ENCODE measurements at regions not wholly inside any gene's neighbourhood (a gene's known extent, or its start where the extent isn't known, plus 50 kb on each side); places are given as distances from the start of the nearest gene placed in this dataset.
"Not testable (repeated sequence)": the region's sequence is repeated elsewhere in the genome, so short reads cannot be mapped to it uniquely, and the experiment has no call there.

DNA sequence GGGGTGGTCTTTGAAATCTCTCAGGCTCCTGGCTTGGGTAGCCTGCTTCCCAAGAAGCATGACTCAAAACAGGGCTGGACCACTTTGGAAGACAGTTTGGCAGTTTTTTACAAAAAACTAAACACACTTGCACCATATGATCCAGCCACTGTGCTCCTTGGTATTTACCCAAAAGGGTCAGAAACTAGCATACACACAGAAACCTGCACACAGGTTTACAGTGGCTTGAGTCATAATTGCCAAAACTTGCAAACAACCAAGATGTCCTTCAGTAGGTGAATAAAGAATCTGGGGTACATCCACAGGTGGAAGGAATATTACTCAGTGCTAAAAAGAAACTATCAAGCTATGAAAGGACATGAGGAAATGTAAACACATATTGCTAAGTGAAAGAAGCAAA is 323.2 kb upstream of the CDH5 start:
- FAIRE-seq: no peak

DNA sequence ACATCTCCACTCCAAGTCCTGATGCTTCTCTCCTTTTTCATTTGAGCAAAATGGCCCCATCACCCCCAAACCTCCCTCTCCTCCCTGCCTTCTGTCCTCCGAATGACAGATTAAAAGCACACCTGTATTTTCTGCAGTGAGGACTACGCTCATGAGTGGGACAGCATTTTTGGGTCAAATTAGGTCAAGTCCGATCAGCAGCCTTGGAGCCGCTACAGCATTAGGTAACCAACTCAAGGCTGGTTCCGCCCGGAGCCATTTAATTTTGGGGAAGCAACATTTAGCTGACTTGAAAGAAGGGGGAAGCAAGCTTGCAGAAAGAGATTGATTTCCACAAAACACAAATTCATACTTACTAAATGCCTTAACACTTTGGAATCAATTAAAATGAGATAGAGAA is 324.1 kb upstream of the CDH5 start:
- FAIRE-seq: no peak

GRCh38 chr16:66041907-66042306 is 324.6 kb upstream of the CDH5 start:
- no peak for FAIRE-seq

- no peak for FAIRE-seq
Observed at GRCh38 chr16:66039793-66040192, 326.7 kb upstream of the CDH5 start.

DNA sequence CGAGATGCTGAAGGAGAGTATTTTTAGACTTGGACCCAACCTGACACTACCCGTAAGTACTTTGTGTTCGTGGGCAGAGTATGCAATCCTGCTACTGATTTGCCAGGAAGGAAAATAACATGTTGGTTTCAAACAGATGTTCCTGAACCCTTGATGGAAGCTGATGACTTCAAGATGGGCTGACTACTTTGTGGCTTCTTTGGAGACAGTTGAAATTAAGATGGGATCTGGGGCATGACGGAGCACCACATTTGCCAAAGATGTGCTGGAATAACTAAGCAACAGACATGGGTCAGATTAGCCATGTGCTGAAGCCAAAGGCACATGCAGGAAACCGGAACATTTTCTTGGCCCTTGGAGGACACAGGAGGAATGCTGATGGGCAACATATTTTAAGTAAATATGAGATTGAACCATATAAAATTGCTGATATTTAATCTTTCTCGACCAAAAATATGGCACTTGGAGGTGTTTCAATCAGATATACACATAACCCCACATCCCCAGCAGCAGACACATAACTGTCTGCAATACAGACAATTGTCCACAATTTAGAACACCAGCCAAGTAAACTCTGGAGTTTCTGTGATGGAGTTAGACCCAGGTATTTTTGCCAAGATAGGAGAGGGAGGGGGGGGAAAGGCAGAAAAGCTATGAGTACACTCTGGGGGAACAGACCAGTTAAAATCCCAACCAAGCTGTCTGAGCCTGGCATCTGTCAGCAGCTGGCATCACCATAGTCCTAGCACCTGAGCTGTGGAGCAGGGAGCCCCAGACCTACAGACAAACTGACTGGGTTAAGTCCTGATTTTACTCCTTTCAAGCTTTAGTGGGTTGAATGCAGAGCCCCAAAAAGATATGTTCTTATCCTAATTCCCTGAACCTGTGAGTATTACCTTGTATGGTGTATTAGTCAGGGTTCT is 329.4 kb upstream of the CDH5 start:
- no peak for FAIRE-seq

DNA sequence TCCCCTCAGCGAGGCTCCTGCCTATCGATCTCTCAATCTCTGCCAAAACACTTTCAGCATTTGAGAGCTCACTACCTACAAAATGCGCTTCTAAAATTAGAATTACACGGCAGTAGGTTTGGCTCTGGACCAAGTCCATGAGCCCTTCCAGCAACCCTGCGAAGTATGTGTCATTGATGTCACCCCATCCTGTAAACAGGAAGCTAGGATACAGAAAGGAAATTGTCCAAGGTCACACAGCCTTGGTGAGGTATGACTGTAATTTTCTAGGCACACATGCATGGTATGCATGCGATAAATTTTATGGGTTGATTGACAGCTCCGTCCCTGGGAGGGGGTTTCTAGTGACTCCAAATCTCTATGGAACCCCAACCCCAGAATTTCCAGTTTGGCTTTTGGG is 330.3 kb upstream of the CDH5 start:
- FAIRE-seq: no peak

GRCh38 chr16:66035096-66035495 is 331.4 kb upstream of the CDH5 start:
- FAIRE-seq: no peak

DNA sequence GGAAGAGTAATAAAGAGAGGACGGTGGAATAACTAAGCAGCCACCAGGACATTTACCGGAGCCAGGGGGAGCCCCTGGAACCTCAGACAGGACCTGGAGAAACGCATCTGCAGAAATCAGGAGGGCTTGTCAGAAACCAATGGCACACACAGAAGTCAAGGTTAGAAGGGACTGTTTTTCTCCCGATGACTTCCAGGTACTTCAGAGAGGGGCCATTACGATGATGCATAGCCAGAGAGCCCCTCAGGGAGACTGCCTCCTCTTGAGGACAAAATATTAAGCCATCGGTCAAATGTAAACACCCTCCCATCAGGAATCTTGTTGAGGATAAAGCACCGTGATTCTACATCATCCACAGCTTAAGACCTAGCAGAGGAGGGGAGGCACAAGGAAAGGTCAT is 333.6 kb upstream of the CDH5 start:
- no peak for FAIRE-seq

DNA sequence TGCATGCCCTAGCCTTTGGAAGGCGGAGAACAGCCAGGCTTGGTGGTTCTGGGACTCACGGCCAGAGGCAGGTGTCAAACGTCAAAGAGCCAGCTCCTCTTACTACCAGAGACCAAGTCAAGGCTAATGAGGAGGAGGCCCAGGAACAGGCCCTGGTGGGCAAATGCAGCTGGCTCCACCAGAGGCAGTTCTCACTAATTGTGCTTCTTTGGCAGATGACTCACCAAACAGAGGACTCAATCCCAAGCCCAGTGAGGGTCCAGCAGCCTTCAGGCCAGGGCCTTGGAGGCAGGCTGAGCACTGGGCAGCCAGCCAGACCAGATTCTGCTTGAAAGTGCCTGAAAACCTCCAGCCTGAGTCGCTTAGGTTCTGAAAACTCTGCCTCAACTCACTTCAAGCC is 336.5 kb upstream of the CDH5 start:
- FAIRE-seq: no peak

DNA sequence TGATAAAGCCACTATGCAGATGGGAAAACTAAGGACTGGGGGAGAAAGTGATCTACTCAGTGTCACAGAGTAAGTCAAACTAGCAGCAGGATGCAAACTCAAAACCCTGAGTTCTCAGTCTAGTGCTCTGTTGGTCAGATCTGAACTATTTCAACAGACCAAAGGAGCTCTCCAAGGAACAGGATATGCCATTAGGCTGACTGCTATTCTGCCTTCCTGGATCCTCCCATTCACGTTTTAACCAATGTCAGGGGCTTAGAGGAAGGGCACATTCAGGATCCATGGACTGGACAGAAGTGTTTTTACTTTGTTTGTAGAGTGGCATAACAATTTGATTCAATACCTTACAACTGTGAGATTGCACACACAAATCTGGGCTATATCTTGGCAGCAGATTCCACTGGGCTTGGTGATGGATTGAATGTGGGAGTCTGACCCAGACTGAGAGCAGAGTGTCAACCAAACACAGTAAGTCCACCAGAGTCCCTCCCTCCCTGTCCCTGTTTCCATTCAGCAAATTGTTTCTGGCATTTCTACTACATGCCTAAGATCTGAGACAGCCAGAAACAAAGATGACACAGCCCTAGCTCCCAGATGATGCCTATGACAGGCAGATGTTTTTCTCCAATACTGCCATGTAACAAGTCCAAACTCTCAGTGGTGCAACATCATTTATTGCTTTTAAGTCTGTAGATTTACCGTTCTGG is 337.8 kb upstream of the CDH5 start:
- FAIRE-seq: no peak

DNA sequence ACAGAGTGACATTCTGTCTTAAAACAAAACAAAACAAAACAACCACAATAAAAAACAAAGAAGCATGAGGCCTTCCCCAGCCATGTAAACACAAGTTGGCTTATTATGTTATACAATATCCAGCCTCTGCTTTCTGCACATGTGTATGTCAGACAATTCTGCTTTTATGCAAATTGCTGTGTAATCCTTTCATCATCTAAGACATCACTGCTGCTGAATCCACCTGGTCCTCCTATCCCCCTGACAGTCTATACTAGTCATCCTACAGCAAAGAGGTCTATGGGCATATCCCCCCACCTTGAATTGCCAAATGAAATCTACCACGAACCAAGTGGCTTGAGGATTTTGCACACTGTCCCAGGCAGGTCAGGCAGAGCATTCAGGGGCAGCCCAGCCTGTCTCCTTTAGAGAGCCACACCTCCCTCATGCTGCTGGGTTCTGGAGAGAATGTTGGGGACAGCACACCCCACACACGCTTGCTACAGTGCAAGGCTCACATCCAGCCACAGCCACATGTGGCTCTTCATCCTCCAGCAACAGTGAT is 339.6 kb upstream of the CDH5 start:
- no peak for FAIRE-seq

DNA sequence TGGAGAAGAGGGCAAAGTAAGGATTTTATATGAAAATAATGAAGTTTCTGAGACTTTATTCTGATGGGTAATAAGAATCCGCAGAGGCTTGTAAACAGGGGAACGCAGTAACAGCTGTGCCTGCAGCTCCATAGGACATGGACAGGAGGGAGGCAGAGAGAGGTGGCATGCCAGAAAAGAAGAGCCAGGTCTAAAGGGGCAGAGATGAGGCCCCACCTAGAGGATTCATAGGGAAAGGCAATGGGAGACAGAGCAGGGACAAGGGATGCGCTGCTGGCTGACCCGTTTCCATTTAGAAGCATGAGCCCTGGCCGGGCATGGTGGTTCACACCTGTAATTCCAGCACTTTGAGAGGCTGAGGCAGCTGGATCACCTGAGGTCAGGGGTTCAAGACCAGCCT is 340.3 kb upstream of the CDH5 start:
- FAIRE-seq: no peak

- no peak for FAIRE-seq
Observed at GRCh38 chr16:66025751-66026150, 340.7 kb upstream of the CDH5 start.

GRCh38 chr16:66024567-66024966 is 341.9 kb upstream of the CDH5 start:
- FAIRE-seq: not testable (repeated sequence)

DNA sequence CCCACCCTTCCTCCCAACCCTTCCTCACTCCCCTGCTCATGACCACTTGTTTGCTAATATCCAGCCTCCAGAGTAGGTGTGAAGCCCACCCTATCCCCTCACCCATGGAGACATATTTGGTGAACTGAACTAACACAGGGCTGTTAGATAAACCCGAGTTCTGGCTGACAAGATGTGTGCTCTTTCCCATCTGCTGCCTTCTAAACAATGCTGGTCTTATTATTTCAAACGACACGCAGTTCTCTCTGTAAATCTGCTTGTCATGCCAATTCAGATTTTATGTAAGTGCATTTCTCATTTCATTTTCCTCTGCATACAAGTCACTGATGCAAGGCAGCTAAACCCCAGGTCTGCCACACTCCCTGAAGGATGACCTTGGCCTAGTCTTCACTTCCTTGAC is 343.0 kb upstream of the CDH5 start:
- no peak for FAIRE-seq

DNA sequence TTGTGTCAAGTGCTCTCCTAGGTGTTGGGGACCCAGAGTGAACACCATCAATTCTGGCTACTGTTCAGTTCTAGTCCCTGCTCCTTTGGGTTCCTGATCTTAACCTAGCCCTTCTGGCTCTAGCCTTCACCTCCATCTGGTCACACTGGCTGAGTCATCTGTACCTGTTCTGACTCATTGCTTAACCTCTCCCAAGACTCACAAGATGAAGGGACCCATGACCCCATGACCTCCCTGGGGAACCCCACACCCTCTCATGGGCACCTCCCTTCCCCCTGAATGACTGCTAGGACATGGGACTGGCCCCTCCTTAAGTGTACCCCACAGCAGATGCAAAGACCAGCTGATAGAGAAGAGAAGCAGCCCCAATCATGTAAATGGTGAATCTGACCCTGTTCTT is 345.8 kb upstream of the CDH5 start:
- no peak for FAIRE-seq

GRCh38 chr16:66020046-66020445 is 346.4 kb upstream of the CDH5 start:
- no peak for FAIRE-seq

GRCh38 chr16:66019502-66019901 is 347.0 kb upstream of the CDH5 start:
- not testable (repeated sequence) for FAIRE-seq

- FAIRE-seq: no peak
Observed at GRCh38 chr16:66014221-66014620, 352.3 kb upstream of the CDH5 start.

DNA sequence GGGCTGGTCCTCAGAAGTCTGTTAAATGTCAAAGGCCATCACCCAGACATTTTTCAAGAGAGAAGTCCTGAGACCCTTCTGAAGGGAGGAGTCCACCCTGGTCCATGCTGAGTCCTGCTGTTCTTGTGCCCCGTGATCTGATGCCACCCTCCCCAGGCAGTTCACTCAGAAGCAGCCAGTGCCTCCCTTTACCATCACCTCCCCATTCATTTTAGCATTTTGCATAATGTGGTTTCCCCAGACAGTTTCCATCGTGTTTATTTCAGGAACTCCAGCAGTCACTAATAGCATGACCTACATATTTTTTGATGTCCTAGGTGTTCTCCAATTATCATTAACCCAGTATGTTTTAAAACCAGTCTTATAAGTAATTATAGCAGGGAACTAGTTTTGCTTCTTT is 353.0 kb upstream of the CDH5 start:
- FAIRE-seq: no peak

DNA sequence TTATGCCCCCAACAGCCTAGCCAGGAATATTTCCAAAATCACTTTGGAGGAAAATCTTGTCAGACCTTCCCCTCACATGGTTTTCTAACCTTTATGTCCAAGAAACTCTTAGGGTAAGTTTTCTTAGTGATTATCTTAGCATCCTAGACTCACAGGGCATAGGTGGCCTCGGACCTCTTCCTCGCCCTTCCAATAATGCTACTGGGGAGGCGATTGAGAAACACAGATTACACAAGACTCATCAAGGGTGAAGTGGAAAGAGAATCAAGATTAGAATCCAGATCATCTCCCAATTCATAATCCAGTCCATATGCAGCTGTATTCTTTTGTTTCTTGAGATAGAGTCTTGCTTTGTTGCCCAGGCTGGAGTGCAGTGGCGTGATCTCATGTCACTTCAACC is 358.4 kb upstream of the CDH5 start:
- FAIRE-seq: no peak

DNA sequence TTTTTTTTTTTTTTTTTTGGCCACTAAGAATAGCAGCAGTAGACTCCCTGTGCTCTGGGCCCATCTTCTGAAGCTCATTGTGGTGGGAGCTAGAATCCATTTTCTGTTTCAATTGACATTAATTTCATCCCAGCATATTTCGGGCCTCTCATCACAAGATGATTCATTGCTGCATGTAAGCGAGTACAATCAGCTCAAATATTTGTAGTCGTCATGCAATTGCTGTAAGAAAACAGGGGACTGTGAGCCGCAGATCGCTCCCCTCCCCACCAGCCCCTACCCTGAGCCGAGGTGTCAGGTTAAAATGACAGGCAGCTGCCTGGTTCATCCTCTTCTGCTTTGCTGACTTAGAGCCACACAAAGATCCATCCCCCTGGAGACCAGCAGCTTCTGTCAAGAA is 358.8 kb upstream of the CDH5 start:
- FAIRE-seq: no peak

DNA sequence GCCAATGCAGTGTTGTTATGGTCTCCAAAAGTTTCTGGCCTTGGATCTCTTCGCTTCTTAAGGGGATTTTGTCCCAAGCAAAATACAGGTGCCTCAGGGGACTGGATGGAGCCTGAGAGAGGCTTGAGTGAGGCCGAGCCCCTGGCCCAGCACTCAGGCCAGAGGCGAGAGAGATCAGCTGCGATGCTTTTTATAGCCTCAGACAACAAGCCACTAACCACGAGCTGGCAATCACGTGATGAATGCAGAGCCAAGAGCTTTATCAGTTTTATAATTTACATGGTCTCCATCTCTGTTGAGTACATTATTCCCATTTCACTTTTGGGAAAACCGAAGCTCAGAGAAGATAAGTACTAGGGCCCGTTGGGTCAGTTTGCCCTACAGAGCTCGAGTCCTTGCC is 360.0 kb upstream of the CDH5 start:
- FAIRE-seq: no peak

GRCh38 chr16:66004699-66005098 is 361.8 kb upstream of the CDH5 start:
- no peak for FAIRE-seq

Data from G401.6 (cell line).